Esophagus muscularis mucosa (tissue), 4 donors: ENCODE measurements at regions not wholly inside any gene's neighbourhood (a gene's known extent, or its start where the extent isn't known, plus 50 kb on each side); places are given as distances from the start of the nearest gene placed in this dataset.

Source experiments
- DNase-seq: peaks from one replicate; pipeline ENCODE4 v3.0.0-alpha.2; 2017; ENCODE audit errors: extremely low spot score
- H3K27ac ChIP-seq, 4 donors: fragments of 200-600 bp; sonication (generic); replicated peaks in 1 of 4; 1 replicate in 3 of 4; 2 replicates in 1 of 4; pipeline ENCODE4 v1.5.1; 2016 to 2019; ENCODE audit warnings: mild to moderate bottlenecking in 1 of 4
- H3K27me3 ChIP-seq, 4 donors: fragments of 200-600 bp; sonication (generic); one replicate each; pipeline versions ENCODE4 v1.5.1 to v1.6.0; 2016 to 2019
- H3K36me3 ChIP-seq, 4 donors: fragments of 200-600 bp; sonication (generic); one replicate each; pipeline ENCODE4 v1.5.1; 2016 to 2019
- H3K4me1 ChIP-seq, 4 donors: fragments of 200-600 bp; sonication (generic); one replicate each; pipeline ENCODE4 v1.5.1; 2016 to 2019
- H3K4me3 ChIP-seq, 4 donors: fragments of 200-600 bp; sonication (generic); 1 replicate in 2 of 4; 2 replicates in 2 of 4; pipeline ENCODE4 v1.5.1; 2016 to 2019; ENCODE audit warnings: mild to moderate bottlenecking in 4 of 4, moderate library complexity in 1 of 4
- H3K9me3 ChIP-seq, 4 donors: fragments of 200-600 bp; sonication (generic); 1 replicate in 3 of 4; 2 replicates in 1 of 4; pipeline ENCODE4 v1.5.1; 2016 to 2019
- CTCF ChIP-seq, 3 experiments: fragments of 200-600 bp in 2 of 3; fragments of 450-650 bp in 1 of 3; sonication (generic) in 2 of 3; IDR thresholded peaks; one replicate each; pipeline ENCODE4 v1.5.1; 2017 to 2019; ENCODE audit warnings: antibody characterized with exemption in 3 of 3, mild to moderate bottlenecking in 2 of 3, moderate library complexity in 1 of 3
- EP300 ChIP-seq: sonication (generic); formaldehyde crosslinking; IDR thresholded peaks from one replicate; pipeline ENCODE4 v1.6.1; 2017; ENCODE audit warnings: antibody characterized with exemption
- POLR2A ChIP-seq: fragments of 450-650 bp; IDR thresholded peaks from one replicate; pipeline ENCODE4 v1.6.1; 2017; ENCODE audit warnings: antibody characterized with exemption, moderate library complexity, mild to moderate bottlenecking, low read depth
- POLR2AphosphoS5 ChIP-seq, 2 donors: sonication (generic); formaldehyde crosslinking; IDR thresholded peaks; one replicate each; pipeline ENCODE4 v1.6.1; 2017; ENCODE audit warnings: antibody characterized with exemption in 2 of 2
- WGBS: methylation state at CpG from one replicate; pipeline ENCODE4 v1.1.5; 2018; 5-methylcytosine and 5-hydroxymethylcytosine counted together
- intact Hi-C: fragments of 100-400 bp; cut with DNase I; formaldehyde crosslinking; loops from one replicate; pipeline ENCODE4 v1.15.1; 2023

GRCh38 chr20:4483486-4483885 is 202.8 kb upstream of the PRNP start:
- DNase-seq = no peak
- Histone ChIP-seq H3K4me3 (no peak overlapping the region), H3K4me1 (no peaks in the 10 kb centered on the region), H3K27ac (no peak overlapping the region), H3K27me3 (no peaks in the 10 kb centered on the region), H3K9me3 (no peaks in the 10 kb centered on the region), H3K36me3 (no peaks in the 10 kb centered on the region)
- WGBS = 92% methylated on average over 2 of the region's 2 CpGs
- intact Hi-C loops = no loop called here
- no peak for TF ChIP-seq POLR2AphosphoS5 (IDR thresholded peaks at IDR 0.05)
- TF ChIP-seq EP300 = no peak
- TF ChIP-seq POLR2A = no peak
- TF ChIP-seq CTCF (IDR thresholded peaks at IDR 0.05) = no peak

GRCh38 chr20:4480104-4480503 is 206.2 kb upstream of the PRNP start:
- intact Hi-C loops = no loop called here
- H3K4me1 ChIP-seq = no peaks in the 10 kb centered on the region
- WGBS = 88% methylated on average over 3 of the region's 3 CpGs
- no peak for DNase-seq
- no peak overlapping the region for H3K4me3 ChIP-seq
- no peaks in the 10 kb centered on the region for H3K36me3 ChIP-seq
- no peak overlapping the region for H3K27ac ChIP-seq
- TF ChIP-seq EP300 (no peak), POLR2AphosphoS5 (IDR thresholded peaks at IDR 0.05) (no peak), POLR2A (no peak), CTCF (IDR thresholded peaks at IDR 0.05) (no peak)
- peaks cover 0 to 6% (median 0%) of the 10 kb centered on the region in 4 donors for H3K27me3 ChIP-seq
- H3K9me3 ChIP-seq = no peaks in the 10 kb centered on the region

GRCh38 chr20:4476903-4477500 is 209.3 kb upstream of the PRNP start:
- intact Hi-C loops = no loop called here
- peaks cover 0 to 6% (median 0%) of the 10 kb centered on the region in 4 donors for H3K27me3 ChIP-seq
- no peak overlapping the region for H3K27ac ChIP-seq
- TF ChIP-seq POLR2A = no peak
- no peak for TF ChIP-seq CTCF (IDR thresholded peaks at IDR 0.05)
- no peak for TF ChIP-seq EP300
- TF ChIP-seq POLR2AphosphoS5 (IDR thresholded peaks at IDR 0.05) = no peak
- WGBS = 73% methylated on average over 4 of the region's 4 CpGs
- H3K4me3 ChIP-seq = no peak overlapping the region
- no peak for DNase-seq
- H3K4me1 ChIP-seq = no peaks in the 10 kb centered on the region
- H3K36me3 ChIP-seq = no peaks in the 10 kb centered on the region
- no peaks in the 10 kb centered on the region for H3K9me3 ChIP-seq

- H3K4me1 ChIP-seq = peaks cover 0 to 15% (median 7%) of the 10 kb centered on the region in 4 donors
- 54% methylated on average over 2 of the region's 2 CpGs for WGBS
- no peaks in the 10 kb centered on the region for H3K36me3 ChIP-seq
- no peak for DNase-seq
- H3K27ac ChIP-seq = no peak overlapping the region
- intact Hi-C loops = no loop called here
- H3K27me3 ChIP-seq = peaks cover 0 to 6% (median 0%) of the 10 kb centered on the region in 4 donors
- no peak overlapping the region for H3K4me3 ChIP-seq
- TF ChIP-seq CTCF (IDR thresholded peaks at IDR 0.05) = no peak
- no peak for TF ChIP-seq POLR2AphosphoS5 (IDR thresholded peaks at IDR 0.05)
- no peak for TF ChIP-seq EP300
- TF ChIP-seq POLR2A = no peak
- H3K9me3 ChIP-seq = no peaks in the 10 kb centered on the region
These were observed 213.3 kb upstream of the PRNP start for GRCh38 chr20:4472906-4473305.

- Histone ChIP-seq H3K4me3 (no peak overlapping the region), H3K27ac (no peak overlapping the region), H3K36me3 (no peaks in the 10 kb centered on the region), H3K27me3 (no peaks in the 10 kb centered on the region), H3K4me1 (peaks cover 0 to 18% (median 9%) of the 10 kb centered on the region in 4 donors), H3K9me3 (no peaks in the 10 kb centered on the region)
- WGBS = 87% methylated on average over 4 of the region's 4 CpGs
- DNase-seq = no peak
- no peak for TF ChIP-seq POLR2A
- intact Hi-C loops = no loop called here
These were observed 215.0 kb upstream of the PRNP start for GRCh38 chr20:4471221-4471620.
